Parathyroid adenoma (tissue), 2 donors: ENCODE measurements at regions not wholly inside any gene's neighbourhood (a gene's known extent, or its start where the extent isn't known, plus 50 kb on each side); places are given as distances from the start of the nearest gene placed in this dataset.

Experiments used
- H2AFZ ChIP-seq: fragments of 300-600 bp; sonication (generic); one replicate; pipeline ENCODE4 v1.7.0; 2017; ENCODE audit warnings: antibody characterized with exemption, mild to moderate bottlenecking
- H3K27ac ChIP-seq: fragments of 300-600 bp; sonication (generic); one replicate; pipeline ENCODE4 v1.7.0; 2017
- H3K27me3 ChIP-seq: fragments of 300-600 bp; sonication (generic); one replicate; pipeline ENCODE4 v1.7.0; 2017; ENCODE audit warnings: low read length; ENCODE audit not compliant: control insufficient read depth, insufficient read depth
- H3K36me3 ChIP-seq: fragments of 300-600 bp; sonication (generic); one replicate; pipeline ENCODE4 v1.7.0; 2017; ENCODE audit warnings: low read length; ENCODE audit not compliant: control insufficient read depth, insufficient read depth
- H3K4me1 ChIP-seq: fragments of 300-600 bp; sonication (generic); one replicate; pipeline ENCODE4 v1.7.0; 2017; ENCODE audit warnings: control low read depth
- H3K4me2 ChIP-seq: fragments of 300-600 bp; sonication (generic); one replicate; pipeline ENCODE4 v1.7.0; 2017; ENCODE audit warnings: low read length
- H3K4me3 ChIP-seq: fragments of 300-600 bp; sonication (generic); one replicate; pipeline ENCODE4 v1.7.0; 2017; ENCODE audit warnings: low read depth, low read length
- H3K79me2 ChIP-seq: fragments of 300-600 bp; sonication (generic); one replicate; pipeline ENCODE4 v1.7.0; 2017; ENCODE audit warnings: control low read depth
- H3K9ac ChIP-seq: fragments of 300-600 bp; sonication (generic); one replicate; pipeline ENCODE4 v1.7.0; 2017; ENCODE audit warnings: mild to moderate bottlenecking
- H3K9me3 ChIP-seq: fragments of 300-600 bp; sonication (generic); one replicate; pipeline ENCODE4 v1.7.0; 2017; ENCODE audit warnings: low read length; ENCODE audit not compliant: control insufficient read depth
- TF ChIP-seq, protein P1 (sequence below): fragments of 300-600 bp; sonication (generic); IDR thresholded peaks from one replicate; pipeline ENCODE4 v1.7.0; 2017; ENCODE audit warnings: antibody characterized with exemption, mild to moderate bottlenecking
- donor health status: primary hyperparathyroidism.

DNA sequence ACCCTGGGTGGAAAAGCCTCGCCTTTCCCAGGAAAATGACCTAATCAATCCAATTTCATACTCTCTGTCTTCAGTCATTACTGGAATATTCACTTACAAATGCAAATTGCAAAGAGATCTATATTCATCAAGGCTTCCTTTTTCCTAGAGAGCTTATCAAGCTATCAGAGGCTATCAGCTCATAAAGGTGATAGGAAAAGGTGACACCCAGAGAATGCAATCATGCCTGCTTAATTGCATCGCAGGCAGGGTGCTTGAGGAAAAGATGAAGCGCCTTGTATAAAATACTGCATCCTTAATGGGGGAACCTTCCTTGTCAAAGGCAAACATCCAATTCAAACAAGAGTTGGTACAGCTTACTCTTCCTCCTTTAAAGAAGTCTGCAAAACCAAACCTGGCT lies 59.7 kb downstream of the SHANK2 start:
- no peaks in the 10 kb centered on the region for H3K4me1 ChIP-seq
- H3K36me3 ChIP-seq, result no peaks in the 10 kb centered on the region
- H3K4me2 ChIP-seq, result no peak overlapping the region
- H2AFZ ChIP-seq, result no peak overlapping the region
- H3K27me3 ChIP-seq, result no peaks in the 10 kb centered on the region
- H3K79me2 ChIP-seq, result no peaks in the 10 kb centered on the region
- no peak overlapping the region for H3K9ac ChIP-seq
- TF ChIP-seq, protein P1, sequence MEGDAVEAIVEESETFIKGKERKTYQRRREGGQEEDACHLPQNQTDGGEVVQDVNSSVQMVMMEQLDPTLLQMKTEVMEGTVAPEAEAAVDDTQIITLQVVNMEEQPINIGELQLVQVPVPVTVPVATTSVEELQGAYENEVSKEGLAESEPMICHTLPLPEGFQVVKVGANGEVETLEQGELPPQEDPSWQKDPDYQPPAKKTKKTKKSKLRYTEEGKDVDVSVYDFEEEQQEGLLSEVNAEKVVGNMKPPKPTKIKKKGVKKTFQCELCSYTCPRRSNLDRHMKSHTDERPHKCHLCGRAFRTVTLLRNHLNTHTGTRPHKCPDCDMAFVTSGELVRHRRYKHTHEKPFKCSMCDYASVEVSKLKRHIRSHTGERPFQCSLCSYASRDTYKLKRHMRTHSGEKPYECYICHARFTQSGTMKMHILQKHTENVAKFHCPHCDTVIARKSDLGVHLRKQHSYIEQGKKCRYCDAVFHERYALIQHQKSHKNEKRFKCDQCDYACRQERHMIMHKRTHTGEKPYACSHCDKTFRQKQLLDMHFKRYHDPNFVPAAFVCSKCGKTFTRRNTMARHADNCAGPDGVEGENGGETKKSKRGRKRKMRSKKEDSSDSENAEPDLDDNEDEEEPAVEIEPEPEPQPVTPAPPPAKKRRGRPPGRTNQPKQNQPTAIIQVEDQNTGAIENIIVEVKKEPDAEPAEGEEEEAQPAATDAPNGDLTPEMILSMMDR, result no peak
- no peaks in the 10 kb centered on the region for H3K9me3 ChIP-seq
- H3K27ac ChIP-seq, result no peak overlapping the region
- H3K4me3 ChIP-seq, result no peak overlapping the region

DNA sequence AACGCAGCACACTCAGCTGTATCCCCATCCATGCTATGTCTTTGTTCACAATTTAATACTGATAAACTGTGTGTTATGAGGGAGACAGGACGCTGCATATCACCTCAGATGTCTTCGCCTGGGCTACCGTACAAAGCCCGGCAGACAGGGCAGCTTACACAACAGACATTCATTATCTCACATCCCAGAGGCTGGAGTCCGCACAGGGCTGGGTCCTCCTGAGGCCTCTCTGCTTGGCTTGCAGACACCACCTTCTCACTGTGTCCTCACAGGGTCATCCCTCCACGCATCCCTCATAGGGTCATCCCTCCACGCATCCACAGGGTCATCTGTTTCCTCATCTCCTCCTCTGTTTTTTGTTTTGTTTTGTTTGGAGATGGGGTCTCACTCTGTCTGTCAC lies 61.2 kb downstream of the SHANK2 start:
- H3K4me2 ChIP-seq, result no peak overlapping the region
- H3K27me3 ChIP-seq, result no peaks in the 10 kb centered on the region
- no peaks in the 10 kb centered on the region for H3K9me3 ChIP-seq
- no peaks in the 10 kb centered on the region for H3K4me1 ChIP-seq
- H3K9ac ChIP-seq, result no peak overlapping the region
- no peaks in the 10 kb centered on the region for H3K36me3 ChIP-seq
- no peak overlapping the region for H2AFZ ChIP-seq
- H3K27ac ChIP-seq, result no peak overlapping the region
- no peak overlapping the region for H3K4me3 ChIP-seq
- TF ChIP-seq, protein P1, result no peak
- H3K79me2 ChIP-seq, result no peaks in the 10 kb centered on the region

GRCh38 chr11:71190551-71190950 lies 61.8 kb downstream of the SHANK2 start:
- TF ChIP-seq, protein P1, result no peak
- Histone ChIP-seq H3K4me1 (no peaks in the 10 kb centered on the region), H3K4me3 (no peak overlapping the region), H3K27ac (no peak overlapping the region), H3K9ac (no peak overlapping the region), H3K79me2 (no peaks in the 10 kb centered on the region), H3K4me2 (no peak overlapping the region), H3K9me3 (no peaks in the 10 kb centered on the region), H2AFZ (no peak overlapping the region), H3K36me3 (no peaks in the 10 kb centered on the region), H3K27me3 (no peaks in the 10 kb centered on the region)

- H3K4me1 ChIP-seq, result no peaks in the 10 kb centered on the region
- H3K36me3 ChIP-seq, result no peaks in the 10 kb centered on the region
- TF ChIP-seq, protein P1, result no peak
Observed at GRCh38 chr11:71189768-71190315, 62.5 kb downstream of the SHANK2 start.

More at GRCh38 chr11:71189768-71190315, 62.5 kb downstream of the SHANK2 start:
- H3K9ac ChIP-seq, result no peak overlapping the region
- no peak overlapping the region for H3K27ac ChIP-seq
- H3K4me3 ChIP-seq, result no peak overlapping the region
- H3K9me3 ChIP-seq, result no peaks in the 10 kb centered on the region
- H2AFZ ChIP-seq, result no peak overlapping the region
- no peaks in the 10 kb centered on the region for H3K27me3 ChIP-seq
- H3K79me2 ChIP-seq, result no peaks in the 10 kb centered on the region
- H3K4me2 ChIP-seq, result no peak overlapping the region
